GM10248 (cell line): ENCODE measurements at regions not wholly inside any gene's neighbourhood (a gene's known extent, or its start where the extent isn't known, plus 50 kb on each side); places are given as distances from the start of the nearest gene placed in this dataset.

Experiments used
- CTCF ChIA-PET: fragments of 300-600 bp; sonication (Branson Sonifier 250); formaldehyde crosslinking; extraction: SDS; loops from one replicate; lab custom pipeline; 2021; ENCODE audit warnings: antibody characterized with exemption; lab: Yijun Ruan, JAX
- POLR2A ChIA-PET: fragments of 350-650 bp; sonication (Branson Sonifier 250); formaldehyde crosslinking; extraction: SDS; loops from one replicate; lab custom pipeline; 2020; ENCODE audit warnings: antibody characterized with exemption; lab: Yijun Ruan, JAX
- DNase-seq: peaks from one replicate; pipeline ENCODE4 v3.0.0; 2012; ENCODE audit errors: extremely low spot score
- TF ChIP-seq, protein P1 (sequence below): IDR thresholded peaks from 2 replicates; pipeline ENCODE4 v1.5.1; 2012; ENCODE audit warnings: mild to moderate bottlenecking, low read depth; ENCODE audit errors: extremely low read depth, missing control alignments, control extremely low read depth

DNA sequence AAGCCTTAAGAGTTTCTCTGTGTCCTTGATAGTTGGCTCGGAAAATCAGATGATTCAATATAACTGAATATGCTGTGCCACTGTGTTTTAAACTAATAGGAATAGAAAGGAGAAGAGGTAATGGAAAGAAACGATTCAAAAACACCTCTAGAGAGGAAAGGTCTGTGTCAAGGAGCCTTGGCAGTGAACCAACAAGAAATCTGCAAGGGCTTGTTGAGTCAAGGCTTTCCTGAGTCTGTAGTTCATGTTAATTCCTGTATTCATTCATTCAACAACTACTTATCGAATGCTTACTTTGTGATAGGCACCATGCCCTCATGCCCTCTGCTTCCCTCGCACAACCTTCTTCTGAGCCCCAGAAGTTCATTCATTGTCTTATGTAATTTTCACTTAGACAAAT, 336.0 kb downstream of the PDHA2 start:
- TF ChIP-seq, protein P1, sequence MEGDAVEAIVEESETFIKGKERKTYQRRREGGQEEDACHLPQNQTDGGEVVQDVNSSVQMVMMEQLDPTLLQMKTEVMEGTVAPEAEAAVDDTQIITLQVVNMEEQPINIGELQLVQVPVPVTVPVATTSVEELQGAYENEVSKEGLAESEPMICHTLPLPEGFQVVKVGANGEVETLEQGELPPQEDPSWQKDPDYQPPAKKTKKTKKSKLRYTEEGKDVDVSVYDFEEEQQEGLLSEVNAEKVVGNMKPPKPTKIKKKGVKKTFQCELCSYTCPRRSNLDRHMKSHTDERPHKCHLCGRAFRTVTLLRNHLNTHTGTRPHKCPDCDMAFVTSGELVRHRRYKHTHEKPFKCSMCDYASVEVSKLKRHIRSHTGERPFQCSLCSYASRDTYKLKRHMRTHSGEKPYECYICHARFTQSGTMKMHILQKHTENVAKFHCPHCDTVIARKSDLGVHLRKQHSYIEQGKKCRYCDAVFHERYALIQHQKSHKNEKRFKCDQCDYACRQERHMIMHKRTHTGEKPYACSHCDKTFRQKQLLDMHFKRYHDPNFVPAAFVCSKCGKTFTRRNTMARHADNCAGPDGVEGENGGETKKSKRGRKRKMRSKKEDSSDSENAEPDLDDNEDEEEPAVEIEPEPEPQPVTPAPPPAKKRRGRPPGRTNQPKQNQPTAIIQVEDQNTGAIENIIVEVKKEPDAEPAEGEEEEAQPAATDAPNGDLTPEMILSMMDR: no peak
- ChIA-PET POLR2A (no interaction called here), CTCF (no interaction called here)
- no peak for DNase-seq

DNA sequence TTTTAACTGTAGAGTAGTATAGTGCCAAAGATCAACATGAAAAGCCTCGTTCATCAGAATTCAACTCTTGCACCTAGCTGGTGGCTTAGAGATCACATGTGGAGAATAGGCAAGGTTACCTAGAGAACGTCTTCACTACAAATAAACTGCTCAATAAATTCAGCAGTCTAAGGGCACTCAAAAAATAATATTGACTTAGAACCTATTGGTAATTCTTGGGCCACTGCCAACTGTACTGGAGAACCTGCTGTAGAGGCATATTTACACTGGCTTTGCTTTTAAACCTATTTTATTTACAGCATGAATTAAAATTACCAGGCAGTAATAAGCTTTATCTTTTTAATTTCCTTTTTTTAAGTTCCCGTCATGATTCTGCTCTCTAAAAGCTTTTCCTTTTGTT, 343.7 kb downstream of the PDHA2 start:
- TF ChIP-seq, protein P1: no peak
- POLR2A ChIA-PET: no interaction called here
- no peak for DNase-seq
- CTCF ChIA-PET: interaction anchor here (1.1 kb wide), 2 partner anchors 21 to 48 kb away, joined by 3 read pairs; no protein-coding TSS in a partner anchor

DNA sequence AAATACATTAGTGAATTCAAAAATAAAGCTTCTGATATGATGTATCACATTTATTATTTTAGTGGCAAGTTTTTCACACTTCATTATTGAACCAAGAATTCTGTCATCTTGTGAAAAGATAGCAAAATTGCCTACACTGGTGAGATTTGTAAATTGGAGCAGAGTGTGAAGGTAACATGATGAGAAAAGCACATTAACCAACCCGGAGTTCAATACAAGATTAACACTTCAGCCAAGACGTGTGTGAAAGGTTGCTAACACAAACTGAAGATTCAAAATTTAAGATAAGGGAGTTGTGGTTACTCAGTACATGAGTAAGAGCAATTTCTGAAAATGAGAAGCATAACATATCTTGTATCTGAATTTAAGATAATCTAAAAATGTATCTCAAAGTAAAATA, 346.7 kb downstream of the PDHA2 start:
- ChIA-PET POLR2A (no interaction called here), CTCF (no interaction called here)
- DNase-seq: no peak
- TF ChIP-seq, protein P1: no peak

DNA sequence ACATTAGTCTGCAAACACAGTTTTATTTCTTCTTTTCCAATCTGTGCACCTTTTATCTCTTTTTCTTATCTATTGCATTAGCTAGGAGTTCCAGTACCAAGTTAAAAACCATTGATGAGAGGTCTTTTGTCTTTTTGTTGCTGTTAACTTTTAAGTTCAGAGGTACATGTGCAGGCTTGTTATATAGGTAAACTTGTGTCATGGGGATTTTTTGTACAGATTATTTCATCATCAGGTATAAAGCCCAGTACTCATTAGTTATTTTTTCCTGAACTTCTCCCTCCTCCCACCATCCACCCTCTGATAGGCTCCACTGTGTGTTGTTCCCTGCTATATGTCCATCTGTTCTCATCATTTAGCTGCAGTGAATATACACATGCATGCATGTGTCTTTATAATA, 349.9 kb downstream of the PDHA2 start:
- ChIA-PET CTCF (no interaction called here), POLR2A (no interaction called here)
- TF ChIP-seq, protein P1: no peak
- no peak for DNase-seq

DNA sequence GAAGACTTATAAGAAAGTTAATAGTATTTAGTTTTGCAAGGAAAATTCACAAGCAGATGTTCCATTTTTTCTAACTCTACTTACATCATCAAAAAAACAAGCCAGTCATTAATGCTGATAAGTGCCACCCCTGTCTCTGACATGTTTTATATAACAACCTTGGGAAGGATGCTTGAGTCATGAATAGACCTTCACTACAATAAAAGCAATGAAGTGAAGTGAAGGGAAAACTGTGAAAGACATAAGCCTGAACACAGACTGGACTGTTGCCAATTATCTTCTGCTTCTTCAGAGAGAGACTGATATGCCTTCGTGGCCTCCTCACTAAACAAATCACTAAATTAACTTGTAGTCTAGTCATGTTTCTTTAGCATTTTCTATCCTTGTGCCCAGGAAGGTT, 353.2 kb downstream of the PDHA2 start:
- DNase-seq: no peak
- TF ChIP-seq, protein P1: no peak
- ChIA-PET CTCF (interaction anchor here (1.2 kb wide), 1 partner anchor 13 kb away, joined by 3 read pairs; no protein-coding TSS in a partner anchor), POLR2A (no interaction called here)

DNA sequence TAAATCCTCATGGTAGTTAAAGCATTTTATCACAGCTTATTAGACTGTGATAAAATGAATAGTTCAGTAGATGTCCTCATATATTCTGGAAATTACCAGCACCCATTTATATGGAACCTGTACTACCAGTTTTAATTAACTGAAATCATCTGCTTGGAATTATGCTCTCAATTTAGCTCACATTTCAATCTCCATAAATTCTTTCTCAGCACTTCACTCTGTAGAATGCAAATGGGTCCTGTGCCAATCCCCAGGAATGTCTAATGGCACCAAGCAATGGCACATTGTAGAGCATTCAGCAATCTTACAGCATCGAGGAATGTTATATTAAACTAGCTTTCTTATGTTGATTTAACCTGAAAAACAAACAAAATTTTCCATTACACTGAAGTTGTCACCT, 355.1 kb downstream of the PDHA2 start:
- CTCF ChIA-PET: no interaction called here
- POLR2A ChIA-PET: no interaction called here
- TF ChIP-seq, protein P1: no peak

More for the DNA sequence above, 355.1 kb downstream of the PDHA2 start:
- DNase-seq: no peak
